Neural progenitor cell (in vitro differentiated cells): ENCODE measurements at regions not wholly inside any gene's neighbourhood (a gene's known extent, or its start where the extent isn't known, plus 50 kb on each side); places are given as distances from the start of the nearest gene placed in this dataset.

Experiments
- EZH2 ChIP-seq: fragments of 200-600 bp; sonication (generic); IDR thresholded peaks from 2 replicates; pipeline ENCODE4 v1.6.1; 2017; ENCODE audit warnings: antibody characterized with exemption, mild to moderate bottlenecking, moderate library complexity
- EZH2phosphoT487 ChIP-seq: fragments of 200-600 bp; sonication (generic); IDR thresholded peaks from 2 replicates; pipeline ENCODE4 v1.6.1; 2017; ENCODE audit warnings: antibody characterized with exemption
- TF ChIP-seq, protein P1 (sequence below): fragments of 200-600 bp; sonication (generic); IDR thresholded peaks from 2 replicates; pipeline ENCODE4 v1.5.1; 2017; ENCODE audit warnings: antibody characterized with exemption, mild to moderate bottlenecking

DNA sequence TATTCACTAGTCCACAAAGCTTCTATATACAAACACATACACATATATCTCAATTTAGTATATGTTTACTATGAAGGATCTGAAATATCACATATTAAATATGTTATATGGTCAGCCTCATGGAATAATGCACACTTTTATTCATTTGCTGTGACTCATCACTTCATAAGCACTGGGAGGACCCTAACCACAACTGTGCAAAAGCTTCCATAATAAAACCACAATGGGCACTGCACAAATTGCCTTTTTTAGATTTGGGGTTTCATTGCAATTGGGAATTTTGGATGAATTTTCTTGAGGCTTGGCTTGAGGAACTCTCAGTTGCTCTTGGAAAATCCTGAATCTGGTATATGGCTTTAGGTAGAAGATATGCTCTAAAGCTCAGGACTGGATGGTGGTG lies 399.4 kb downstream of the C12orf75 start:
- TF ChIP-seq, protein P1, sequence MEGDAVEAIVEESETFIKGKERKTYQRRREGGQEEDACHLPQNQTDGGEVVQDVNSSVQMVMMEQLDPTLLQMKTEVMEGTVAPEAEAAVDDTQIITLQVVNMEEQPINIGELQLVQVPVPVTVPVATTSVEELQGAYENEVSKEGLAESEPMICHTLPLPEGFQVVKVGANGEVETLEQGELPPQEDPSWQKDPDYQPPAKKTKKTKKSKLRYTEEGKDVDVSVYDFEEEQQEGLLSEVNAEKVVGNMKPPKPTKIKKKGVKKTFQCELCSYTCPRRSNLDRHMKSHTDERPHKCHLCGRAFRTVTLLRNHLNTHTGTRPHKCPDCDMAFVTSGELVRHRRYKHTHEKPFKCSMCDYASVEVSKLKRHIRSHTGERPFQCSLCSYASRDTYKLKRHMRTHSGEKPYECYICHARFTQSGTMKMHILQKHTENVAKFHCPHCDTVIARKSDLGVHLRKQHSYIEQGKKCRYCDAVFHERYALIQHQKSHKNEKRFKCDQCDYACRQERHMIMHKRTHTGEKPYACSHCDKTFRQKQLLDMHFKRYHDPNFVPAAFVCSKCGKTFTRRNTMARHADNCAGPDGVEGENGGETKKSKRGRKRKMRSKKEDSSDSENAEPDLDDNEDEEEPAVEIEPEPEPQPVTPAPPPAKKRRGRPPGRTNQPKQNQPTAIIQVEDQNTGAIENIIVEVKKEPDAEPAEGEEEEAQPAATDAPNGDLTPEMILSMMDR: no peak
- no peak for TF ChIP-seq EZH2
- TF ChIP-seq EZH2phosphoT487: no peak
